DND-41 (cell line): ENCODE measurements at regions not wholly inside any gene's neighbourhood (a gene's known extent, or its start where the extent isn't known, plus 50 kb on each side); places are given as distances from the start of the nearest gene placed in this dataset.
A peak's percentile ranks its signal among the peaks of the same experiment; 100 is the strongest.

ENCODE experiments used
- ATAC-seq: fragments of 200-7000 bp; cut with Tn5 transposase; 3 replicates; pipeline ENCODE4 v1.9.1; 2021; ENCODE audit warnings: low read depth; ENCODE audit not compliant: insufficient read depth
- DNase-seq: peaks from one replicate; pipeline ENCODE4 v3.0.0-alpha.2; 2020
- H2AFZ ChIP-seq: 2 replicates; pipeline ENCODE4 v1.6.0; 2012; ENCODE audit warnings: low read depth, low read length
- H3K27ac ChIP-seq: 2 replicates; pipeline ENCODE4 v1.5.1; 2012; ENCODE audit warnings: low read length, inconsistent platforms
- H3K27me3 ChIP-seq: fragments of 200-600 bp; sonication (generic); 2 replicates; pipeline ENCODE4 v1.6.0; 2012; ENCODE audit warnings: low read length, mild to moderate bottlenecking, inconsistent platforms; ENCODE audit not compliant: insufficient read depth, poor library complexity
- H3K36me3 ChIP-seq: 2 replicates; pipeline ENCODE4 v1.5.1; 2012; ENCODE audit warnings: low read length, inconsistent platforms; ENCODE audit not compliant: insufficient read depth
- H3K4me1 ChIP-seq: 2 replicates; pipeline ENCODE4 v1.5.1; 2012; ENCODE audit warnings: mild to moderate bottlenecking, low read length; ENCODE audit not compliant: insufficient read depth
- H3K4me2 ChIP-seq: 2 replicates; pipeline ENCODE4 v1.6.0; 2012; ENCODE audit warnings: mild to moderate bottlenecking, moderate library complexity, low read length, inconsistent platforms; ENCODE audit not compliant: insufficient read depth
- H3K4me3 ChIP-seq, 2 experiments: fragments of 200-600 bp in 1 of 2; shearing (Covaris generic) in 1 of 2; 2 replicates each; pipeline ENCODE4 v1.5.1; 2012 to 2016; ENCODE audit warnings: inconsistent platforms in 2 of 2, low read length in 2 of 2, mild to moderate bottlenecking in 2 of 2, low read depth in 1 of 2, moderate library complexity in 1 of 2
- H3K79me2 ChIP-seq: 2 replicates; pipeline ENCODE4 v1.6.0; 2012; ENCODE audit warnings: low read length, inconsistent platforms; ENCODE audit not compliant: insufficient read depth
- H3K9ac ChIP-seq: 2 replicates; pipeline ENCODE4 v1.6.0; 2012; ENCODE audit warnings: low read depth, mild to moderate bottlenecking, inconsistent platforms, low read length, moderate library complexity
- H3K9me3 ChIP-seq: 2 replicates; pipeline ENCODE4 v1.5.1; 2012; ENCODE audit warnings: low read length, moderate library complexity, mild to moderate bottlenecking, inconsistent platforms; ENCODE audit not compliant: insufficient read depth, severe bottlenecking
- H4K20me1 ChIP-seq: 2 replicates; pipeline ENCODE4 v1.6.0; 2012; ENCODE audit warnings: low read length; ENCODE audit not compliant: insufficient read depth
- EZH2 ChIP-seq: IDR thresholded peaks from 3 replicates; pipeline ENCODE4 v1.6.1; 2012; ENCODE audit warnings: borderline replicate concordance, low read depth, mild to moderate bottlenecking, moderate library complexity, low read length, inconsistent platforms; ENCODE audit not compliant: severe bottlenecking
- TF ChIP-seq, protein P1 (sequence below): IDR thresholded peaks from 2 replicates; pipeline ENCODE4 v1.5.1; 2012; ENCODE audit warnings: borderline replicate concordance, low read length, moderate library complexity, mild to moderate bottlenecking; ENCODE audit not compliant: poor library complexity, severe bottlenecking; ENCODE audit errors: extremely low read depth

DNA sequence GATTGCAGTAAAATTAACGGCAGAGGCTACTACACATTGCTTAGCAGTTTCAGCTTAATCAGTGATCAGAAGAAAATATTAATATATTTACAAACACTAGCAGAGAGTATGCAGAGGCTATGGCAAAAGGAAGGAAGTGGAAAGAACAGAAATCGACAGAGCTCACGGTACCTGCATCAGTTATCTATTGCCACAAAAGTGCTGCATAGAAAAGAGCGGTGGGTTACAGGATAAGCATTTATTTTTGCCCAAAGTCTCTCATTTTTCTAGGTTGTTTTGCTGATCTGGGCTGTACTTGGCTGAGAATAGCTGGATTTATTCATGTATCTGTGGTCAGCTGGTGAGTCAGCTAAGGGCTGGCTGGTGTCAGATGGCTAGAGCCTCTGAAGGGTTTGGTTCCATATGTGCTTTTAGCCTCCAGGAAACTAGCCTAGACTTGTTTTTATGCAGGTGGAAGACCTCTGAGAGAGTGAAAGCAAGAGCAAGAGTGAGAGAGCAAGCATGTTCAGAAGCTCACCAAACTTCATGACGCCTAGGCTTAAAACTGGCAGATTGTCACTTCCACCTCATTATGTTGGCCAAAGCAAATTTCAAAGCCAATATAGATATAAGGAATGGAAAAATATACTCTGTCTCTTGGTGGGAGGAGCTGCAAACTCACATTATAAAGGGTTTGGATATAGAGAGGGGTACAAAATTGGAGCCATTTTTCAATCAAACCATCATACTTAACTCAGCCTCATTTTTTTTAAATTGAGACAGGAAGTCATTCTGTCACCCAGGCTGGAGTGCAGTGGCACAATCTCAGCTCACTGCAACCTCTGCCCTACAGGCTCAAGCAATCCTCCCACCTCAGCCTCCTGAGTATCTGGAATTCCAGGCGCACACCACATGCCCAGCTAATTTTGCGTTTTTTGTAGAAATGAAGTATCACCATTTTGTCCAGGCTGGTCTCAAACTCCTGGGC lies 153.2 kb upstream of the RPL34 start:
- peaks cover 43% of the 10 kb centered on the region for H3K4me1 ChIP-seq
- H3K9me3 ChIP-seq = no peaks in the 10 kb centered on the region
- H2AFZ ChIP-seq = peak overlapping the region; percentile 35
- peak; percentile 92 for ATAC-seq
- H3K36me3 ChIP-seq = no peaks in the 10 kb centered on the region
- peak overlapping the region; percentile 81 for H3K27ac ChIP-seq
- no peaks in the 10 kb centered on the region for H3K27me3 ChIP-seq
- peak overlapping the region; percentile 51 for H3K4me2 ChIP-seq
- peak overlapping the region in 1 of 2 experiments; percentile 28; a peak in 2 of 4 replicates for H3K4me3 ChIP-seq
- TF ChIP-seq, protein P1, sequence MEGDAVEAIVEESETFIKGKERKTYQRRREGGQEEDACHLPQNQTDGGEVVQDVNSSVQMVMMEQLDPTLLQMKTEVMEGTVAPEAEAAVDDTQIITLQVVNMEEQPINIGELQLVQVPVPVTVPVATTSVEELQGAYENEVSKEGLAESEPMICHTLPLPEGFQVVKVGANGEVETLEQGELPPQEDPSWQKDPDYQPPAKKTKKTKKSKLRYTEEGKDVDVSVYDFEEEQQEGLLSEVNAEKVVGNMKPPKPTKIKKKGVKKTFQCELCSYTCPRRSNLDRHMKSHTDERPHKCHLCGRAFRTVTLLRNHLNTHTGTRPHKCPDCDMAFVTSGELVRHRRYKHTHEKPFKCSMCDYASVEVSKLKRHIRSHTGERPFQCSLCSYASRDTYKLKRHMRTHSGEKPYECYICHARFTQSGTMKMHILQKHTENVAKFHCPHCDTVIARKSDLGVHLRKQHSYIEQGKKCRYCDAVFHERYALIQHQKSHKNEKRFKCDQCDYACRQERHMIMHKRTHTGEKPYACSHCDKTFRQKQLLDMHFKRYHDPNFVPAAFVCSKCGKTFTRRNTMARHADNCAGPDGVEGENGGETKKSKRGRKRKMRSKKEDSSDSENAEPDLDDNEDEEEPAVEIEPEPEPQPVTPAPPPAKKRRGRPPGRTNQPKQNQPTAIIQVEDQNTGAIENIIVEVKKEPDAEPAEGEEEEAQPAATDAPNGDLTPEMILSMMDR = no peak
- TF ChIP-seq EZH2 = no peak
- no peaks in the 10 kb centered on the region for H3K79me2 ChIP-seq
- H3K9ac ChIP-seq = peak overlapping the region; percentile 21
- DNase-seq = peak; percentile 71
- no peaks in the 10 kb centered on the region for H4K20me1 ChIP-seq

DNA sequence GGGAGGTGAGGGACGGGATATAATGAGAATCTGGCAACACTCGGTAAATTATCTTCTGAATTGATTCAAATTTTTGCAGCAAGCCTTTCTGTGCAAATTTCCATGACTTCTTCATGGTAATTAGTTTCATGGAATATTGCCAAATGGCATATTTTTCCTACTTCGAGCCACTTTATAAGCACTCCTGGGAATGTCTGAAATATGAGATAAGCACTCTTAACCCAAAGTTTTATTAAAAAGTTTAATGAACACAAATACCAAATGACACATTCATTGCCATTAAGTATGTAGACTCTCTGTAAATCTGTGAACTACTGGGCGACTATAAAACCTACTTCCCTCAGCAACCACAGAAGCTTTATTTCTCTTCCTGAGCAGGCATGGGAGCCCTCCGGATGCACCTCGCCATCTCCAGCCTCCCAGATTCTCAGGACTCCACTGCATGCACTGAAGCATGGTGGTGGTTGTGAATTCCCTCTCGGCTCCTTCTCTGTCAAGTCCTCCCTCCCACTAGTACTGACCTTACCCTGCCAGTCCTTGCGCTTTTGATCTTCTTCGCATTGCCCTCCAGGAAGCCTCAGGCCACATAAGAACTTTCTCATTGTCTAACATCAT lies 154.4 kb upstream of the RPL34 start:
- no peaks in the 10 kb centered on the region for H4K20me1 ChIP-seq
- H2AFZ ChIP-seq = no peak overlapping the region
- H3K27me3 ChIP-seq = no peaks in the 10 kb centered on the region
- no peak overlapping the region for H3K4me3 ChIP-seq
- H3K4me1 ChIP-seq = peaks cover 43% of the 10 kb centered on the region
- H3K9ac ChIP-seq = no peak overlapping the region
- H3K4me2 ChIP-seq = 0 out of 2 replicates have a peak overlapping the region, but pooled peaks have one; percentile 21
- H3K27ac ChIP-seq = peak overlapping the region; percentile 81
- no peaks in the 10 kb centered on the region for H3K9me3 ChIP-seq
- H3K36me3 ChIP-seq = no peaks in the 10 kb centered on the region
- TF ChIP-seq, protein P1 = no peak
- TF ChIP-seq EZH2 = no peak
- DNase-seq (no peak), ATAC-seq (no peak)
- H3K79me2 ChIP-seq = no peaks in the 10 kb centered on the region

DNA sequence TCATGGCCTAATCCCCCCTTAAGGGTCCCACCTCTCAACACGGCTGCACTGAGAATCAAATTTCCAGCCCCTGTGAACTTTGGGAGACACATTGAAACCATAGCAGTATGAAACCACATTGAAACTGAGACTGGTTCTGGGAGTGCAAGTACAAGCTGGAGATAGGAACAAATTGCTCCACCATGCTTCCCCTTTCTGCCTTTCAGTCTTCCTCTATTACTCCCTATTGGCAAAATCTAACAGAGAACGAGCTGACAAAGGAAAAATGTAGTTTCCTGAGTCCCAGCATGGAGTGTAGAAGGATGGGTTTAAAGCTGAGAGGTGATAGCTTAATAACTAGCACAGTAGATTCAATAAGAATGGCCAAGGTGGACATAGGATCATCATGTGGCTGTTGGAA lies 161.7 kb upstream of the RPL34 start:
- no peak for ATAC-seq
- Histone ChIP-seq H3K36me3 (no peaks in the 10 kb centered on the region), H3K4me1 (no peaks in the 10 kb centered on the region), H3K4me2 (no peak overlapping the region), H3K27me3 (no peaks in the 10 kb centered on the region), H3K79me2 (no peaks in the 10 kb centered on the region), H2AFZ (no peak overlapping the region), H4K20me1 (no peaks in the 10 kb centered on the region), H3K4me3 (no peak overlapping the region), H3K9ac (no peak overlapping the region), H3K27ac (no peak overlapping the region), H3K9me3 (no peaks in the 10 kb centered on the region)
- DNase-seq = no peak
- TF ChIP-seq EZH2 = no peak
- TF ChIP-seq, protein P1 = no peak
